Suprapubic skin (tissue), 4 donors: ENCODE measurements at regions not wholly inside any gene's neighbourhood (a gene's known extent, or its start where the extent isn't known, plus 50 kb on each side); places are given as distances from the start of the nearest gene placed in this dataset.

Experiments used
- EP300 ChIP-seq: sonication (generic); formaldehyde crosslinking; IDR thresholded peaks from one replicate; pipeline ENCODE4 v1.6.1; 2017; ENCODE audit warnings: antibody characterized with exemption
- POLR2A ChIP-seq, 2 donors: fragments of 450-650 bp; IDR thresholded peaks; one replicate each; pipeline ENCODE4 v1.6.1; 2017; ENCODE audit warnings: antibody characterized with exemption in 2 of 2, mild to moderate bottlenecking in 2 of 2, moderate library complexity in 2 of 2
- POLR2AphosphoS5 ChIP-seq, 3 donors: sonication (generic); formaldehyde crosslinking; IDR thresholded peaks; one replicate each; pipeline ENCODE4 v1.6.1; 2017; ENCODE audit warnings: antibody characterized with exemption in 3 of 3

- no peak for TF ChIP-seq POLR2A (IDR thresholded peaks at IDR 0.05)
- TF ChIP-seq POLR2AphosphoS5 (IDR thresholded peaks at IDR 0.05), result no peak
- no peak for TF ChIP-seq EP300
Observed at GRCh38 chr3:13934315-13934714, 54.4 kb upstream of the WNT7A start.
